Left renal cortex interstitium (tissue), 4 donors: ENCODE measurements at regions not wholly inside any gene's neighbourhood (a gene's known extent, or its start where the extent isn't known, plus 50 kb on each side); places are given as distances from the start of the nearest gene placed in this dataset.
"Not testable (repeated sequence)": the region's sequence is repeated elsewhere in the genome, so short reads cannot be mapped to it uniquely, and the experiment has no call there.

Experiments
- DNase-seq, 4 donors: peaks; one replicate each; pipeline ENCODE4 v3.0.0-alpha.2; 2013; ENCODE audit warnings: low read depth in 4 of 4, low spot score in 2 of 4, missing footprints in 1 of 4

DNA sequence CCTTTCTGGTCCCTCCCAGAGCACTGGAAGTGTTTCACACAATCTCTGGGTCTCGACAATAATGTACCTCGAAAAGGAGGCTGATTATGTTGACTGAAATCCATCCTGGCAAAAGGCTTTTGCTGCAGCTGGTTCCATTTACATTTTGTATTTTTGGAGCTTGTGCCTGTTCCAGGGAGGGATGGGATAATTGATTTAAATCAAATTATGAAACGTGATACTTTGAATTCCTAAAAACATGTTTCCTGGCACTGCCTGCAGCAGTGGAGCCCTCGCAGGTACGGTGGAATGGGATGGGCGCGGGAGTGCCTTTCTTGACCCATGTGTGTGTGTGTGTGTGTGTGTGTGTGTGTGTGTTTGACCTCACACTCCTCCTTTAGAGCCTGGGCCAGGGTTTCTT, 455.5 kb upstream of the MEIS1 start:
- DNase-seq, result no peak

DNA sequence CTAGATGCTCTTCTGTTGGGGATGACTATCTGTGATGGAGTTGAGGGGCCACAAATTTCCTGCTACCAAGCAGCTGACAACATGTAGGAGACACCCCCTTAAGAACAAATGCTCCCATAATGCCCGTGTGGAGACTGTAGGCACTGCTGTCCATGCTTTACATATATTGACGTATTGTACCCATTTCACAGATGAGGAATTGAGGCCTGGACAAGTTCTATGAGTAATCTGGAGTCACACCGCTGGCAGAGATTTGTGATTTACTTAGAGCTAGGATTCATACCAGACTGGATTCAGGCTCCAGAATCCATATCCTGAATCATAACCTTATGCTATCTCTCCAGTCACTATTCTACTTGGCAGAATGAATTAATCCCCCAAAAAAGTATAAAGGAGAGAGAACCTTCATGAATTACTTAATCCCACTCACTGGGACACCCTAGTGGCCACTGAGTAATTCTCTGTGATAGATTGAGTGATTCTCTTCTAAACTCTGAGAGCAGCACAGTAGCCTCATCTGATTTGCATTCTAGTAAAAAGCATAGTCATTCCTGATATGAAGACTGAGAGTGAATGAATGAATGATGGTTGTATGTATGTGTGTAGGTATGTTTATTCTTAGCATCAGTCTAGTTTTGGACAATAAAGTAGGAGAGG, 460.7 kb upstream of the MEIS1 start:
- no peak for DNase-seq

GRCh38 chr2:65969161-65969560, 465.8 kb upstream of the MEIS1 start:
- no peak for DNase-seq

DNA sequence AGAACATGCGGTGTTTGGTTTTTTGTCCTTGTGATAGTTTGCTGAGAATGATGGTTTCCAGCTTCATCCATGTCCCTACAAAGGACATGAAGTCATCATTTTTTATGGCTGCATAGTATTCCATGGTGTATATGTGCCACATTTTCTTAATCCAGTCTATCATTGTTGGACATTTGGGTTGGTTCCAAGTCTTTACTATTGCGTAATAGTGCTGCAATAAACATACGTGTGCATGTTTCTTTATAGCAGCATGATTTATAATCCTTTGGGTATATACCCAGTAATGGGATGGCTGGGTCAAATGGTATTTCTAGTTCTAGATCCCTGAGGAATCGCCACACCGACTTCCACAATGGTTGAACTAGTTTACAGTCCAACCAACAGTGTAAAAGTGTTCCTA, 471.6 kb upstream of the MEIS1 start:
- not testable (repeated sequence) for DNase-seq

DNA sequence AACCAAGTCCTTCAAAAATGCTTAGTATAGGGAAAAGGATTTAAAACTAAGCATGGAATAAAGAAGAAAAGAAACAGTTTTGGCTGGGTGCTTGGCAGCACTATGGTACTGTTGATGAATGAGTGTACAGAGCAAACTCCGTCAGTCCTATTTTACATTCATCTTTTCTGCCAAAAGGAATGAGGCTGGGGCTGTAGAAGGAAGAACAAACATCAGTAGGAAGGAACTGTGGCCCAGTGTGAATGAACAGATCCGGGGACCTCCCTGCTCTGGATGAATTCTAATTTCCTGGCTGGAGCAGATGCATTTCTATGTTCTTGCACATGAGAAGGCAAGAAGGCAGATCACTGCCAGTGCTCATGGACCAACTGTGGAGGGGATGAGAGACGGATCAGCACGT, 474.0 kb upstream of the MEIS1 start:
- DNase-seq, result no peak

GRCh38 chr2:65957886-65958285, 477.0 kb upstream of the MEIS1 start:
- no peak for DNase-seq

- no peak for DNase-seq
Observed at GRCh38 chr2:65957454-65957853, 477.5 kb upstream of the MEIS1 start.

GRCh38 chr2:65955259-65955658, 479.7 kb upstream of the MEIS1 start:
- no peak for DNase-seq

- DNase-seq, result no peak
Observed at GRCh38 chr2:65952966-65953761, 481.8 kb upstream of the MEIS1 start.

DNA sequence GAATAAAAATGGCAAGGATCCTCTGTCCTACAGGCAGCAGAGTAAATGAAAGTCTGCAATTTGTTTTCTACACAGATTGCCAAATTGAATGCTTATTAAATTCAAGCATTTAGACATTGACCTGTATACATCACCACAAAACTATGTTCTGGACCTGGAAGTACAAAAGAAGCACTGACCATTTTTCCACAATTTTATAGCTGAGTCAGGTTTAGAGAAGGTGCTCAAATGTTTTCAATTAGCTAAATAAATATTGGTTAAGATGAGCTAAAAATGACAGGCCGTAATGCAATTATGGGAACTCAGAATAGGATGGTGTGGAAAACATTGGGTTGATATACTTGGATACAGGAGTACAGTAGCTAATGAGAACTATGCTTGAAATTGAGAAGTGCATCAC, 490.7 kb upstream of the MEIS1 start:
- no peak for DNase-seq

DNA sequence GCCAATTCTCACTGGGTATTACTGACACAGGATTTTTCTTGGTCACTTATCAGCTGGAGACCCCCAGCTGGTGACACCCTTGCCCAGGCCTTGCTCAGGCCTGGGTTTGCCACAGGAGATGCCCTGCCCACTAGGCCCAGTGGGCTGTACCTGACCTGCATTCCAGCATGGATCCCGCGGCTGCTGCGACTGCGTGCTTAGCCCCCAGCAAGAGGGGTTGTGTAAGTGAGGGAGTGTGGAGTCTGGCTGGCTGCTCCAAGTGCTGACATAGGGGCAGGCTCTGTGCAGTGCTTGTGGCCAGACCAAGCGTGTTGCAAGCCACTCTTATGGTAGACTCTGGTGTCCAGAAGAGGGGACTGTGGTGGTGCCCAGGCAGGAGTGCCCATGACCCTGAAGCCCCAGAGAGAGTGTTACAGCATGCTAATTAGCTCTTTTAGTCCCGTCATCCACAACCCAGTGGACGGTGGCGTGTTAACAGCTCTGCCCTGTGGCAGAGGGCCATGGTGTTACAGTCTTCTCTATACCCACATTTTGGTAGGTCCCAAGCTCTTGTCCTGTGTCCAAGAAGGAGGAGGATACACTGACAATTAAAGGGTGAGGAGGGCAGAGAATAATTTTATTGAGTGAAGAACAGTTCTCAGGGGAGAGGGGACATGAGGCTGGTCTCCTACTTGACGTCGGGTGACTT, 491.7 kb upstream of the MEIS1 start:
- no peak for DNase-seq

GRCh38 chr2:65940856-65941255, 494.1 kb upstream of the MEIS1 start:
- DNase-seq, result no peak

GRCh38 chr2:65939687-65940086, 495.2 kb upstream of the MEIS1 start:
- DNase-seq, result no peak

GRCh38 chr2:65937379-65938160, 497.4 kb upstream of the MEIS1 start:
- no peak for DNase-seq

DNA sequence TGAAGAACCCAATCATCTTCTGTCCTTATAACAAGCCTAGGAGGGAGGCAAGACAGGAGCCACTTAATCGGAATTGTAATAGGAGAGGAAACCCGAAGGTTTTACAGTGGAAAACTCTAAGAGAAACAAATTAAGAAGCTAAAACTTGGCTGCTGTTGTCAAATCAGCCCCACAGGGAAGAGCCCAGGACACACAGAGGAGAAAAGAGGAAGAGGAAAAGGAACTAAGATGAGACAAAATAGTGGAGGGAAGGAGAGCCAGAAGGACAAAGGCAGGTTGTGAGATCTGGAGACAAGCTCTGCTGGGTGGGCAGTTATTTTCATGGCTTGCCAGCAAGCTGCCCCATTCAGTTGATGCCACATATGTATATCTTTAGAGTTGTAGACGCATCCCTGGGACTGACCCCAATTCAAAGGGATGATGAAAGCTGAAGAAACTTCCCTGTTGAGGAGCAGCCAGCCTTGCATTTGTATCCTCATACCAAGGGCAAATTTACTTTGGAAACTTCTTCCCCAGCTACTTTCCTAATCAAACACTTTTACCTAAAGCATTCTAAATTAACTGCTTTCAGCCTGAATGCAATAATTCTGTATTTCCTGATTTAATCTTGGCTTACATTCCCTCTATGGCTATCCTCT, 499.8 kb upstream of the MEIS1 start:
- no peak for DNase-seq

GRCh38 chr2:65932571-65932970, 500.2 kb upstream of the SPRED2 start:
- no peak for DNase-seq

DNA sequence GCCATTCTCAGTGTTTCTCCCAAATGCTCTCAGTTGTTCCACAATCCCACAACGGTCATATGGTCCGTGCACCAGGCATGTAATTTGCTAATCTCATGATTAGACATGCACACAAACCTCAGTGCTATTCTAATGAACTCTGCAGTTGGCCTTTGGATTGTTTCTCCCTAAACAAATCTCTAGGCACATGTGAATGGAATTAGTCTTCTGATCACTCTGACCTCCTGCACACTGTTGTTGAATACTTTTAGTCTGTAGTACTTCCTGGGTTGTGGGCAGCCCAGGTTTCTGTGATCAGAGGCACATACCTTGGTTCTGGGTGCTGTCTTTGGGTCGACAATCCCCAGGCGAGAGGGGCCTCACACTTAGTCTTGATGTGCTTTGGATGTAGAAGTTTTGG, 498.7 kb upstream of the SPRED2 start:
- DNase-seq, result no peak

DNA sequence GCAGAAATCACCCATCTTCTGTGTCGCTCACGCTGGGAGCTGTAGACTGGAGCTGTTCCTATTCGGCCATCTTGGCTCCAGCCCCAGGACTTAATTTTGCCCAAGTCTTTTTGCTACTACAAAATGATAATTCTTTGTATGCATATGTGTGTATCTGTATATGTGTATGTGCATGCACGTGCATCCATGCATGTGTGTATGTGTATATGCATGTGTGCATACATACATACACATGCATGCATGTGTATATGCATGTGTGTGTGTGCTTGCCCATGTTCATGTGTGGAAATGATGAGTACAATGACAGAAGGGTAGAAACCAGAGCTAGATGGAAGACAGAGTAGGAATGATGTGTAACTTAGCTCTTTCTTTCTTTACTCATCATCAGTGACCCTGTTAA, 497.9 kb upstream of the SPRED2 start:
- no peak for DNase-seq

GRCh38 chr2:65929664-65930063, 497.3 kb upstream of the SPRED2 start:
- DNase-seq, result not testable (repeated sequence)

GRCh38 chr2:65922794-65923193, 490.4 kb upstream of the SPRED2 start:
- no peak for DNase-seq

GRCh38 chr2:65922030-65922429, 489.6 kb upstream of the SPRED2 start:
- no peak for DNase-seq
